GM18951 (cell line): ENCODE measurements at regions not wholly inside any gene's neighbourhood (a gene's known extent, or its start where the extent isn't known, plus 50 kb on each side); places are given as distances from the start of the nearest gene placed in this dataset.
"Not testable (repeated sequence)": the region's sequence is repeated elsewhere in the genome, so short reads cannot be mapped to it uniquely, and the experiment has no call there.

Source experiments
- POLR2A ChIP-seq: IDR thresholded peaks from 4 replicates; pipeline ENCODE4 v1.6.1; 2011; ENCODE audit warnings: mild to moderate bottlenecking; ENCODE audit not compliant: insufficient read length, insufficient read depth; ENCODE audit errors: extremely low read depth
- in situ Hi-C: fragments of 300-500 bp; cut with MboI; formaldehyde crosslinking; loops from one replicate; pipeline ENCODE4 v1.12.0; 2022; ENCODE audit warnings: low sequenced_read_pairs, mixed read lengths, inconsistent platforms; ENCODE audit not compliant: unreplicated experiment

DNA sequence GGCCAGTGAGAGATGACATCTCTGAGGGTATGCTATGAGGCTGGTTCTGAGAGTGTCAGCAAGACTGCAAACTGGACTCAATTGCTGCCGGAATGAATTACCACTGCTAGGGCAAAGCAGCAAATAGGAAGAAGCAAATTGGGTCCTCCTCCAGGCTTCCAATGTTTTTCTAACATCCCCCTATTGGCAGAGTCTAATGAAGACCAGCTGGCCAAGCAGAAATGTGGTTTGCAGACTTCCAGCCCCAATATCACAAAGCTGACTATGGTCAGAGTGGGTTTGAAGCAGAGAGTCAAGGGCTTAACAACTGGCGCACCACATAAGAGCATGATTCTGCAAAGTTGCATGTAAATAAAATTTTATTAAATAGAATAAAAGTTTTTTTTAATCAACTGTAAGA, 225.4 kb upstream of the GLRA2 start:
- in situ Hi-C loops = no loop called here
- no peak for TF ChIP-seq POLR2A

DNA sequence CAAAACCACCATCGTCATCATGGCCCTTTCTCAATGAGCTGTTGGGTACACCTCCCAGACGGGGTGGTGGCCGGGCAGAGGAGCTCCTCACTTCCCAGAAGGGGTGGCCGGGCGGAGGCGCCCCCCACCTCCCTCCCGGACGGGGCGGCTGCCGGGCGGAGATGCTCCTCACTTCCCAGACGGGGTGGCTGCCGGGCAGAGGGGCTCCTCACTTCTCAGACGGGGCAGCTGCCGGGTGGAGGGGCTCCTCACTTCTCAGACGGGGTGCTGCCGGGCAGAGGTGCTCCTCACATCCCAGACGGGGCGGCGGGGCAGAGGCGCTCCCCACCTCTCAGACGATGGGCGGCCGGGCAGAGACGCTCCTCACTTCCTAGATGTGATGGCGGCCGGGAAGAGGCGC, 226.8 kb upstream of the GLRA2 start:
- in situ Hi-C loops = not testable (repeated sequence)

DNA sequence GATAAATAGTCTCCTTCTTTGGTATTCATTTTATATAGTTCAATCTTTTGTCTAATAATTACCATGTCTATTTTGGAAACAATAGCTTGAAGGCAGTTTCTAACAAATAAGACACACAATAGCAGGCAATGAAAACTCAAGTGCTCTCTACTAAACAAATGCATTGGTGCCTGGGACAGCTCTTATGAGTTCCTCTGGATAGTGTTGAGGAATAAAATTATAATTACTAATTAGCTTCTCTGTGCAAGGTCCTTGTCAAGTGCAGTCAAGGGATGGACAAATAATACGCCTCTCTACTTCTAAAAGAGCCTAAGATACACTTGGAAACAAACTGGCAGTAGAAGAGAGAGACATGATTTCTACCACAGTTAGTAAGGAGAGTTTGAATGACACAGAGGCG, 229.0 kb upstream of the GLRA2 start:
- in situ Hi-C loops = no loop called here
- no peak for TF ChIP-seq POLR2A

DNA sequence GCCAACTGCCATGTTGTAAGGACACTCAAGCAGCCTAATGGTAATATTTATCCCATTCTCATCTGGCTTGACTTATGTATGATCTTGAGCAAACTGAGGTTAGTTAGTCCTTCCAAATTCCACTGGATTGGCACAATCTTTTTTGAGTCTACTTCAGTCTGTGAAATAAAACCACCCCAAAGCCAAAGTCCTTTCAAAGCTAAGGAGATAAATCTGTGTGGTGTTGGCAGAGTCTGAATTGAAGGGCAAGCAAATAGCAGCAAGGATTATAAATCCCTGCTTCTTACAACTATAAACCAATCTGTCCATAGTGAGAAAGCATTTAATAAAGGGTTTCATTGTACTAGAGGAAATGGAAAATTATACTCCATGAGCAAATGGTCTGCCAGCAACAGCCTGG, 233.9 kb upstream of the GLRA2 start:
- in situ Hi-C loops = no loop called here
- no peak for TF ChIP-seq POLR2A

DNA sequence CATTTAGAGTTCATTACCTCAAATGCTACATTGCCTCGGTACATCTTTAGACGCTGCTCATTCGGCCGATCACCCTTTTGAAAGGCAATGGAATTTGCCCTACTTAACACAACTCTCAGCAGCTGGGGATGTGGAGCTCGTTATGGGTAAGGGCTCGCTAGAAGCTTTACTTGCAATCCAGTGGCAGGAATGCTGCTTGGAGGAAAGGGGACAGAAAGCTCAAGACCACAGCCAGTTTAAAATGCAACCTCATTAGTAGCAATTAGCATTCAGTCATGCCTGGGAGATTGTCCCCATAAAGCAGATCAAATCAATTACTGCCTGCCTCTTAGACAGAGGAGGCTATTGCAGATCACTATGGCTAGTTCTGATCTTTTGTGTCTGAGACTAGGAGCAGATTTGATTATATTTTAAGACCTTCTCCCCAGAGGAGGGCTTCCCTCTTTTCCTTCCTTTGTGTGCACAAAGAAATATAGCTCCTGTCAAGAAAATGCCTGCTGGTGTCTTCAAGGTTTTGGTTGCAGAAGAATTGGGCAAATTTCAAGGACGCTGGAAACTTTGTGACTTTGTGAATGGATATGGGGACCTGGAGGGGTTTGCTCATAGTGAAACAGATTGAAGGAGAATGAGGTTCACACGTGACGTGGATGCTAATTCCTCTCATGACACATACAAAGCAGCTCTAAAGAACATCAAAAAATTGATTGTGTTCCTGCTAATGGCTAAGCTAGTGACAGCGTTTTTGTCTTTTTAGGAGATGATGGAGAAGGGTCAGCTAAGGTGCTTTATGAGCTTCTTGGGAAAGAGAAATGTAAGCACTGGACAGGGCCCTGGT, 237.5 kb upstream of the GLRA2 start:
- in situ Hi-C loops = no loop called here
- TF ChIP-seq POLR2A = no peak

DNA sequence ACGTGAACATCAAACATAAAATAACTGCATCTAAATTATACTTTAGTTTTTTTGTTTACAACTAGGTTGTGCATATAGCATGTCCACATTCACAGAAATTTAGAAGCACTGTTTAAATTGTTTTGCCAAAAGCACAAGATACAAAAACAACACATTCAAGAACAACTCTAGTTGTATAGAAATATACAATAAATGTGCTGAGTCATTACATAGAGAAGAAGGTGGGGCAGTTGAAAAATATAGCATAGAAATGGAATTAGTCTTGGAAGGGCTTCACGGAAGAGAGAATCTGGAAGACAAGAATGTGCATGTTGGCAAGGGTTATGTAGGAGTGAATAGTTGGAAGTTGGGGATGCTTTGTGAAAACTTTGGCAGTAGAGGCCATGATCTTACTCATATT, 239.0 kb upstream of the GLRA2 start:
- TF ChIP-seq POLR2A = no peak

DNA sequence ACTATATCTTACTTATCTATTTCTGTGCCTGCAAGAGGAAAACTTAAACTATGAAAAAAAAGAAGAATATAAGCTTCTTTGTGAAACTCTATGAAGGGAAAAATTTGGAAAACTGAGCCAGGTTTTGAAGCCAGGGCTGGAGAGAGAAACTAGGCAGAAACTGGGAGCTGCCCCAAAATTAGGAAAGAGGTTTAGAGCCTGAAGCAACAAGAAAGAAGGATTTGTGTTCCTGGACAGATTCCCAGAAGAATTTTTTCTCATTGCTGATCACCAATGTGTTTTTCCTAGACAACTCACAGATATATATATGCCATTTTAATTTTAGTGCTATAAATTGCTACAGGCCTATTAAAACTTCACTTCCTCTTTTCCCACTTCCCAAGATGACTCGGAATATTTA, 245.0 kb upstream of the GEMIN8 start:
- in situ Hi-C loops = no loop called here
- TF ChIP-seq POLR2A = no peak

More for the DNA sequence above, 239.0 kb upstream of the GLRA2 start:
- in situ Hi-C loops = no loop called here

DNA sequence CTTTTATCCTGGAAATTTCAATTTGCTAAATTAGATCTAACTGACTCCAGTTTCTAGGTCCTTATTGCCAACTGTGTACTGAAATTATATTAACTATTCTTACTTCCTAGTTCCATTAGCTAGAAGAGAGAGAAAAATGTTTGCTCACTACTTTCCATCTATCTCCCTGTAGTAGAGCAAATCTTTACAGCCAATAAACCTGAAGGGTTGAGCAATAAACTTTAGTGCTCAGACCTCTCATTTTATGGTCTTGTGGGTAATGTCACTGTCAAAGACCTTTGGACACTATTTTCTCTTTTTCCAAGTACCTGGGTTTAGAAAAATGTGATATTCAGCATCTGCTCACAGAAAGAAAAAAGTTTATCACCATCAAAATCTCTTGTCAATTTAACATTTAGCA, 237.5 kb upstream of the GEMIN8 start:
- no peak for TF ChIP-seq POLR2A
- in situ Hi-C loops = no loop called here

DNA sequence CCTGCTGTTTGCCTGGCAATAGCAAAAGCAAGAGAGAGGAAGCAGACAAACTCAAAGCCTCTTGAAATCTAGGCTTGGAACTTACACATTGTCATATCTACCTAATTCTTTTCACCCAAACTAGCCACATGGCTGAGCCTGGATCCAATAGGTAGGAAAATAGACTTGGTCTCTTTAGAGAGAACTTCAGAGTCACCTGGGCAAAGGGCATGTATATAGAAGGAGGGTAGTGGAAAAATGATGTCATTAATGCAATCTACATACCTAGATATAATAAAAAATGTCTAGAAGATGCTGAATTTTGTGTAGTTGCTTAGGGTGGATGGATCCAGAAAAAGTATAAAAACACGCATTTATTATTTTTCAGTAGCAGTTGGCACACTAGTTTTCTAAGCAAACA, 237.0 kb upstream of the GEMIN8 start:
- in situ Hi-C loops = no loop called here
- TF ChIP-seq POLR2A = no peak

DNA sequence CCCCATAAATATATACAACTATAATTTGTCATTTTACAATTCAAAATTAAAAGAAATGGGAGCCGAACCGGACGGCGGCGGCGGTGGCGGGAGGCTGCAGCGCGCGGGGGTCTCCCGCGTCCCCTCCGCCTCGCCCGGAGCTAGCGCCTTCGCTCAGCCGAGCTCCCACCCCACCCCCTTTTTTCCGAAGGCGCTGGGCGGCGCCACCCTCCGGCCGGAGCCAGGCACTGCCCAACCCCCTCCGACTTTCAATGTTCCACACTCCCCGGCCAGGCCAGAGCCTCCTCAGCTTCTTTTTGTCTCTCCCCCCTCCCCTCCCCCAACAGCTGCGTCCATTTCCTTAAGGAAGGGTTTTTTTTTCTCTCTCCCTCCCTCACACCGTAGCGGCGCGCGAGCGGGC, 214.1 kb upstream of the GEMIN8 start:
- in situ Hi-C loops = no loop called here
- TF ChIP-seq POLR2A = no peak

DNA sequence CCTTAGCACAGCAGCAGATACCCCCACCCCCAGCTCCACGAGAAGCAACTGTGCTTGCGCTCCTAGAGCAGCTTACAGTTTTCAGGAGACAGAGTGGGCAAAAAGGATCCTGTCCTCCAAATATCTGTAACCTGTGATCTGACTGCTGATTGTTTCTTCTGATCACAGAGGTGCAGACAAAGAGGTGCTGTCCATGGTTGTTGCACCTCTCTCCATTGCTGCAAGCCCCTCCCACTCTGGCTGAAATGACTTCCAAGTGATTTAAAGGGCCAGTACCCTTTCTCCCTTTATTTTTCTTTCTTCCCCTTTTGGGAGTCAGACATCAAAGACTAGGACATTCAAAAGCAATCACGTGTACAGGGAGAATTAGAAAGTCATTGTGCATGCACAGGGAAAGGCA, 205.3 kb upstream of the GEMIN8 start:
- in situ Hi-C loops = no loop called here

DNA sequence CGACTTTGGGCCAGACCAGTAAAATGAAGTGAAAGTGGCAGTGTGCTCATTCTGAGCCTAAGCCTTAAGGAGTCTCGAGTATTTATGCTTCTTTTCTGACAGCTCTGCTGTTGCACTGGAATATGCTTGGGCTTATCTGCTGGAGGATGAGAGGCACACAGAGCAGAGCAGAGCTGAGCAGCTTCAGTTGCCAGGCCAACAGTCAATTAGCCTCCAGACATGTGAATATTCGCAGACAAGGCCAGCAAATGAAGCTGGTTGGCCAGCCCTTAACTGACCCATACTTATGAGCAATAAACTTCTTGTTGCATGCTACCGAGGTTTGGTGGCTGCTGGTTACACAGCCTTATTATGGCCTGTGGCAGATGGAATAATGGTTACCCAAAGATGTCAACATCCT, 203.0 kb upstream of the GEMIN8 start:
- in situ Hi-C loops = no loop called here
- TF ChIP-seq POLR2A = no peak

More for the DNA sequence above, 205.3 kb upstream of the GEMIN8 start:
- no peak for TF ChIP-seq POLR2A

DNA sequence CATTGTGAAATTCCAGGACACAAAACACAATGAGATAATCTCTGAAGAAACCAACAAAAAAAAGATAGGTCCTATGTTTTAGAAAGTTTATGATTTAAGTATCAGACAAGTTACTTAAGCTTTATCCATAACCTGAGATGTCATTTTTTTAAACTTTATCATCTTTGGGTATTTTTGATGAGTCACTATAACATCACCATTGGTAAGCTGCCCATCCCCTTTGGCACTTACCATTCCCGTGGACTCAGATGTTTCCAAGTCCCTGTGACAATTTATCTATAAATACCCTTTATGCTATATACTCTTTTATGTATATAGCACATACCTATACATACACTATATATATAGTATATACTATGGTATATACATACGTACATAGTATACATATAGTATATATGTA, 198.9 kb upstream of the GEMIN8 start:
- in situ Hi-C loops = no loop called here
- no peak for TF ChIP-seq POLR2A

DNA sequence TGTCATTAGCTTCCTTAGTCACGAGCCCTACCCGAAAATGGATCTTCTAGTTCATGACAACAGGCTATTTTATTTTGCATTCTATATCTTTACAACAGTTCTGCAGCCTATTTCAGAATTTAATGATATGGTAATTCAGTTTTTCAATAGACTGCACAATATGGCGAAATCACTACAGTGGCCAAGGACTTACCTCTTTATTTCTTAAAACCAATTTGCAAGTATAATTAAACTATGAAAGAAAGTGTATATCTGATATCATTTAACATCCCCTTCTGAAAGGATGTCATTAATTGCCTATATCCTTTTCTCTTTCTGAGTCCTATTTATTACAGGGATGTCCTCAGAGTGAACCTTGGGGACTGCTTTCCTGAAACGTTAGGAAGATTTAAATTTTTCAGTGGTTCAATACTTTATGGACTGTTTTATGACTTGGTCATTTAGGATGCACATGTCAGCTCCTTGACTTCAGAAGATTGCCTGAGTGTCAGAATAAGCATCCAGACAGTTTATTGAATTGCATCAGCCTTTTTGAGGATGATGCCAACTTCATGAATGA, 190.8 kb upstream of the GEMIN8 start:
- TF ChIP-seq POLR2A = no peak
- in situ Hi-C loops = no loop called here
